ENCODE measurements at regions not wholly inside any gene's neighbourhood (a gene's known extent, or its start where the extent isn't known, plus 50 kb on each side); places are given as distances from the start of the nearest gene placed in this dataset.

DNA sequence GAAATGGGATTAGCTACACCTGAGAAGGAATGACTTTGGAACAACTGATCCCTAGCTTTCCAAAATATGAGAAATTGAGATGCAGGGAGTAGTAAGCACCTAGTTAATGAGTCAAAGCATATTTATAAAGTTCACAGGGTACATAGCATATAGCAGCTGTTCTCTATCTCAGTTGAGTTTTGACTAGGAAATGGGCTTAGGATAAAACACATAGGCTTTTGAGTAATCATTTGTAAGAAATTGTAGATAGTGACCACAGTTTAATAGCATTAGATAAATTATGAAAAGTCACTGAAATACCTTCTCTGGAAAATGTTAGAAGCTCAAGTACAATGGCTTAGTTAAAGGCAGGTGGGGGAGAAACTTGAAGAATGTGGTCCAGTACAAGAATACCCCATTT, 444.7 kb upstream of the TNP1 start:
- no peak overlapping the region for H2AFZ ChIP-seq (ENCODE audit: low read depth, low read length)
- DNase-seq (no peak), ATAC-seq (ENCODE audit: insufficient read depth, low read depth) (no peak)
- H3K4me2 ChIP-seq (ENCODE audit: insufficient read depth, low read length): no peak overlapping the region
- H3K79me2 ChIP-seq (ENCODE audit: insufficient read depth, low read length): no peaks in the 10 kb centered on the region
- H3K9ac ChIP-seq (ENCODE audit: low read depth, low read length): no peak overlapping the region
- H4K20me1 ChIP-seq (ENCODE audit: insufficient read depth, low read length): no peaks in the 10 kb centered on the region
- no peak for TF ChIP-seq EZH2 (IDR thresholded peaks at IDR 0.05; ENCODE audit: borderline replicate concordance, low read depth, low read length, severe bottlenecking)
- TF ChIP-seq, protein P1, sequence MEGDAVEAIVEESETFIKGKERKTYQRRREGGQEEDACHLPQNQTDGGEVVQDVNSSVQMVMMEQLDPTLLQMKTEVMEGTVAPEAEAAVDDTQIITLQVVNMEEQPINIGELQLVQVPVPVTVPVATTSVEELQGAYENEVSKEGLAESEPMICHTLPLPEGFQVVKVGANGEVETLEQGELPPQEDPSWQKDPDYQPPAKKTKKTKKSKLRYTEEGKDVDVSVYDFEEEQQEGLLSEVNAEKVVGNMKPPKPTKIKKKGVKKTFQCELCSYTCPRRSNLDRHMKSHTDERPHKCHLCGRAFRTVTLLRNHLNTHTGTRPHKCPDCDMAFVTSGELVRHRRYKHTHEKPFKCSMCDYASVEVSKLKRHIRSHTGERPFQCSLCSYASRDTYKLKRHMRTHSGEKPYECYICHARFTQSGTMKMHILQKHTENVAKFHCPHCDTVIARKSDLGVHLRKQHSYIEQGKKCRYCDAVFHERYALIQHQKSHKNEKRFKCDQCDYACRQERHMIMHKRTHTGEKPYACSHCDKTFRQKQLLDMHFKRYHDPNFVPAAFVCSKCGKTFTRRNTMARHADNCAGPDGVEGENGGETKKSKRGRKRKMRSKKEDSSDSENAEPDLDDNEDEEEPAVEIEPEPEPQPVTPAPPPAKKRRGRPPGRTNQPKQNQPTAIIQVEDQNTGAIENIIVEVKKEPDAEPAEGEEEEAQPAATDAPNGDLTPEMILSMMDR (IDR thresholded peaks at IDR 0.05; ENCODE audit: borderline replicate concordance, extremely low read depth, low read length, poor library complexity, severe bottlenecking): no peak
- H3K4me1 ChIP-seq (ENCODE audit: insufficient read depth, low read length): no peaks in the 10 kb centered on the region
- H3K27ac ChIP-seq (ENCODE audit: low read length): no peak overlapping the region
- no peaks in the 10 kb centered on the region for H3K36me3 ChIP-seq (ENCODE audit: insufficient read depth, low read length)
- no peak overlapping the region for H3K4me3 ChIP-seq (ENCODE audit: low read depth in 1 of 2, low read length in 2 of 2)
- H3K9me3 ChIP-seq (ENCODE audit: insufficient read depth, low read length, severe bottlenecking): no peaks in the 10 kb centered on the region
- H3K27me3 ChIP-seq (ENCODE audit: insufficient read depth, low read length, poor library complexity): peaks cover 31% of the 10 kb centered on the region

DNA sequence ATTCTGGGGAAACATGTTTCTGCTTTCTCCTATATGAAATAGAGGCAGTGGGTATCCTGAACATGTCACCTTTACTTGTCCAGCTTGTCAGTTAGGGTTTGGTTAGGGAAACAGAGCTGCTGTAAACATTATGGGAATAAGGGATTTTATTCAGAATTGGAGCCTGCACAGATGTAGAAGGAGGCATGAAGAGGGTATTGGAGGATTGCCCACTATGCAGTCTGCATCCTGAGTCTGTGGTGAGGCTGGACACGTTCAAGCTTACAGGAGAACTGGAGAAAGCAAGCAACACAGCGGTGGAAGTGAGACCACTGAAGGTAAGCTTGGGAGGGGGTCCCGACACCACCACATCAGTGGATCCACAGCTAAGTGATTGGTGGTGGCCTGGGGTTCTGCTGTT, 443.0 kb upstream of the TNP1 start:
- ATAC-seq (ENCODE audit: insufficient read depth, low read depth) (no peak), DNase-seq (no peak)
- Histone ChIP-seq H3K79me2 (ENCODE audit: insufficient read depth, low read length) (no peaks in the 10 kb centered on the region), H3K27me3 (ENCODE audit: insufficient read depth, low read length, poor library complexity) (peaks cover 29% of the 10 kb centered on the region), H3K4me1 (ENCODE audit: insufficient read depth, low read length) (no peaks in the 10 kb centered on the region), H3K9ac (ENCODE audit: low read depth, low read length) (no peak overlapping the region), H2AFZ (ENCODE audit: low read depth, low read length) (no peak overlapping the region), H3K4me3 (ENCODE audit: low read depth in 1 of 2, low read length in 2 of 2) (no peak overlapping the region), H4K20me1 (ENCODE audit: insufficient read depth, low read length) (no peaks in the 10 kb centered on the region), H3K27ac (ENCODE audit: low read length) (no peak overlapping the region), H3K36me3 (ENCODE audit: insufficient read depth, low read length) (no peaks in the 10 kb centered on the region), H3K9me3 (ENCODE audit: insufficient read depth, low read length, severe bottlenecking) (no peaks in the 10 kb centered on the region), H3K4me2 (ENCODE audit: insufficient read depth, low read length) (no peak overlapping the region)
- TF ChIP-seq EZH2 (IDR thresholded peaks at IDR 0.05; ENCODE audit: borderline replicate concordance, low read depth, low read length, severe bottlenecking): no peak
- TF ChIP-seq, protein P1 (IDR thresholded peaks at IDR 0.05; ENCODE audit: borderline replicate concordance, extremely low read depth, low read length, poor library complexity, severe bottlenecking): no peak

DNA sequence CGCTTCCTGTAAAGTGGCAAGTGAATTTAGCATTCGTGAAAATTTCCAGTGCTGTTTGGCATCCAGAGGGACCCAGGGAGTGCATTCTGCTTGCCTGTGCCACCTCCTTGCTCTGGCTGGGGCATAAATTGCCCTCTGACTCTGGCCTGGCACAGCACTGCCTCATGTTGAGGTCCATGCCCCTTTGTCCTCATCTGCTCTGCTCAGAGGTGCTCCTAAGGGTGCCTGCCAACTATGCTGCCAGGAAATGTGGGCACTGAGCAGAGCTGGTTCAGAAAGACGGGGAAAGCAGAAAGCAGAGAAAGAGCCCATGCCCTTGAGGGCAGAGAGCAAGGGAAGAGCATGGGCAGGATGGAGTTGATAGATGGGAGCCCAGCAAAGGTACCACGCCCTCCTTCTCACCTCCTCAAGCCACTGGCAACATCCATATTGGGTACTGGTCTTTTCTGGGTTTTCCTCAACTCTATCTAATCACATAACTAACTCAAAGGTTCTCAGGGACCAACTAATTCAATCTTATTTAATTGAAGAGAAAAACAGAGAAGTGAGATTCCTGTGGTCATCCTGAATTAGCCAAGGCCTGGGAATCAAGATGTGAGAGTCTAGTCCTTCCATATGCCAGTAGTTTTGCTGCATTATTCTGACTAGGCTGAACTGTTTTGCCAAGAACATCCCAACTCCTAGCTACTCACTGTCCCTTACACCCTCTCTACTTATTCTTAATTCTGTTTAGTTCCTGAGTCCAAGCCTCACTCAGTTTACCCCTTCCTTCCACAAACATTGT, 441.5 kb upstream of the TNP1 start:
- peaks cover 29% of the 10 kb centered on the region for H3K27me3 ChIP-seq (ENCODE audit: insufficient read depth, low read length, poor library complexity)
- H2AFZ ChIP-seq (ENCODE audit: low read depth, low read length): no peak overlapping the region
- H3K27ac ChIP-seq (ENCODE audit: low read length): no peak overlapping the region
- DNase-seq (no peak), ATAC-seq (ENCODE audit: insufficient read depth, low read depth) (no peak)
- H4K20me1 ChIP-seq (ENCODE audit: insufficient read depth, low read length): no peaks in the 10 kb centered on the region
- no peak overlapping the region for H3K9ac ChIP-seq (ENCODE audit: low read depth, low read length)
- H3K4me3 ChIP-seq (ENCODE audit: low read depth in 1 of 2, low read length in 2 of 2): no peak overlapping the region
- H3K4me1 ChIP-seq (ENCODE audit: insufficient read depth, low read length): no peaks in the 10 kb centered on the region
- H3K36me3 ChIP-seq (ENCODE audit: insufficient read depth, low read length): no peaks in the 10 kb centered on the region
- H3K9me3 ChIP-seq (ENCODE audit: insufficient read depth, low read length, severe bottlenecking): no peaks in the 10 kb centered on the region
- H3K4me2 ChIP-seq (ENCODE audit: insufficient read depth, low read length): no peak overlapping the region
- no peaks in the 10 kb centered on the region for H3K79me2 ChIP-seq (ENCODE audit: insufficient read depth, low read length)
- TF ChIP-seq, protein P1 (IDR thresholded peaks at IDR 0.05; ENCODE audit: borderline replicate concordance, extremely low read depth, low read length, poor library complexity, severe bottlenecking): no peak
- no peak for TF ChIP-seq EZH2 (IDR thresholded peaks at IDR 0.05; ENCODE audit: borderline replicate concordance, low read depth, low read length, severe bottlenecking)
